GM12878 (cell line): ENCODE measurements at regions not wholly inside any gene's neighbourhood (a gene's known extent, or its start where the extent isn't known, plus 50 kb on each side); places are given as distances from the start of the nearest gene placed in this dataset.

ENCODE experiments used
- ATAC-seq: fragments of 200-7000 bp; cut with Tn5 transposase; 3 replicates; pipeline ENCODE4 v1.9.1; 2020; ENCODE audit warnings: mild to moderate bottlenecking, moderate library complexity
- BruUV-seq: library from RNA; stranded (reverse); fragments of 400-500 nt; replicated peaks from 2 replicates; lab custom pipeline; 2021; lab: Mats Ljungman, UMichigan
- CTCF ChIA-PET: fragments of 300-600 bp; sonication (Branson Sonifier 250); formaldehyde crosslinking; extraction: SDS; loops from one replicate; lab custom pipeline; 2021; ENCODE audit warnings: inconsistent platforms; lab: Yijun Ruan, JAX
- POLR2A ChIA-PET: fragments of 350-600 bp; formaldehyde crosslinking; extraction: SDS; loops from one replicate; lab custom pipeline; 2021; ENCODE audit warnings: inconsistent platforms; lab: Charles Lee
- RAD21 ChIA-PET: fragments of 300-600 bp; sonication (Branson Sonifier 250); formaldehyde crosslinking; loops from one replicate; lab custom pipeline; 2023; ENCODE audit warnings: antibody characterized with exemption; ENCODE audit not compliant: unreplicated experiment; lab: Charles Lee
- SMC1A ChIA-PET: fragments of 300-600 bp; sonication (Branson Sonifier 250); formaldehyde crosslinking; loops from one replicate; lab custom pipeline; 2023; ENCODE audit not compliant: unreplicated experiment, uncharacterized antibody; lab: Charles Lee
- DNase-seq: peaks from one replicate; pipeline ENCODE4 v3.0.0-alpha.2; 2011; ENCODE audit warnings: low read depth, low spot score
- FAIRE-seq: peaks from 3 replicates; lab custom pipeline; 2011; peaks lifted over from hg19 to GRCh38; lab: Jason Lieb, UNC
- H2AFZ ChIP-seq: 2 replicates; pipeline ENCODE4 v1.6.0; 2011; ENCODE audit warnings: low read depth, low read length, control low read depth; ENCODE audit not compliant: control insufficient read depth
- H3K27ac ChIP-seq: 2 replicates; pipeline ENCODE4 v1.5.1; 2011; ENCODE audit warnings: control low read depth; ENCODE audit not compliant: control insufficient read depth, insufficient read depth
- H3K27me3 ChIP-seq, 2 experiments: replicated peaks in 1 of 2; 2 replicates each; pipeline versions ENCODE4 v1.6.0 to v1.6.1; 2011; ENCODE audit warnings: low read length in 1 of 2; ENCODE audit not compliant: control insufficient read depth in 2 of 2, insufficient read depth in 2 of 2
- H3K36me3 ChIP-seq, 2 experiments: 2 replicates each; pipeline ENCODE4 v1.5.1; 2011; ENCODE audit warnings: low read length in 1 of 2; ENCODE audit not compliant: control insufficient read depth in 2 of 2, insufficient read depth in 2 of 2
- H3K4me1 ChIP-seq: 2 replicates; pipeline ENCODE4 v1.6.1; 2011; ENCODE audit warnings: mild to moderate bottlenecking, low read length, moderate library complexity, mixed read lengths; ENCODE audit not compliant: control insufficient read depth, insufficient read depth
- H3K4me2 ChIP-seq: 2 replicates; pipeline ENCODE4 v1.6.0; 2011; ENCODE audit warnings: control low read depth; ENCODE audit not compliant: control insufficient read depth, insufficient read depth
- H3K4me3 ChIP-seq: fragments of 200-600 bp; sonication (generic); 2 replicates; pipeline ENCODE4 v1.5.1; 2016
- H3K79me2 ChIP-seq: 2 replicates; pipeline ENCODE4 v1.6.0; 2011; ENCODE audit warnings: low read length; ENCODE audit not compliant: control insufficient read depth, insufficient read depth
- H3K9ac ChIP-seq: 2 replicates; pipeline ENCODE4 v1.8.0; 2011; ENCODE audit warnings: low read length, control low read depth, mixed read lengths; ENCODE audit not compliant: control insufficient read depth, insufficient read depth
- H3K9me3 ChIP-seq: replicated peaks from 3 replicates; pipeline ENCODE4 v1.5.1; 2011; ENCODE audit warnings: mild to moderate bottlenecking, low read length; ENCODE audit not compliant: control insufficient read depth, insufficient read depth
- H4K20me1 ChIP-seq: 2 replicates; pipeline ENCODE4 v1.6.0; 2011; ENCODE audit not compliant: control insufficient read depth, insufficient read depth
- CBX5 ChIP-seq: sonication (generic); IDR thresholded peaks from 2 replicates; pipeline ENCODE4 v1.6.1; 2016; ENCODE audit warnings: low read depth, moderate library complexity, mild to moderate bottlenecking, inconsistent platforms
- CEBPZ ChIP-seq: fragments of 150-350 bp; IDR thresholded peaks from 2 replicates; pipeline ENCODE4 v1.6.1; 2016; ENCODE audit warnings: low read depth, low read length
- PAX5 ChIP-seq: IDR thresholded peaks from 2 replicates; pipeline ENCODE4 v1.6.1; 2011; ENCODE audit warnings: low read depth, low read length, borderline replicate concordance
- RCOR1 ChIP-seq: conservative IDR thresholded peaks from 2 replicates; pipeline ENCODE4 v1.6.1; 2012; ENCODE audit warnings: low read depth, low read length, improper control_type of control experiment
- RUNX3 ChIP-seq: IDR thresholded peaks from 2 replicates; pipeline ENCODE4 v1.6.1; 2012; ENCODE audit warnings: low read length, inconsistent platforms
- SMAD5 ChIP-seq: IDR thresholded peaks from 2 replicates; pipeline ENCODE4 v1.6.1; 2016; ENCODE audit warnings: antibody characterized with exemption, low read depth
- TARDBP ChIP-seq: IDR thresholded peaks from 2 replicates; pipeline ENCODE4 v1.6.1; 2016; ENCODE audit warnings: borderline replicate concordance
- ZZZ3 ChIP-seq: IDR thresholded peaks from 2 replicates; pipeline ENCODE4 v1.6.1; 2011; ENCODE audit warnings: low read depth; ENCODE audit not compliant: control insufficient read depth, insufficient read length
- WGBS: methylation state at CpG from one replicate; pipeline ENCODE4 v1.1.6; 2016; ENCODE audit warnings: low lambda C conversion rate; ENCODE audit not compliant: insufficient replicate concordance, insufficient coverage; ENCODE audit errors: missing lambda C conversion rate; 5-methylcytosine and 5-hydroxymethylcytosine counted together
- in situ Hi-C: fragments of 300-500 bp; cut with MboI; formaldehyde crosslinking; loops from 9 replicates; pipeline ENCODE4 v1.14.3; 2018; ENCODE audit warnings: mixed read lengths
- intact Hi-C: fragments of 100-400 bp; cut with micrococcal nuclease; formaldehyde crosslinking; loops from one replicate; pipeline ENCODE4 v1.14.2; 2022; ENCODE audit not compliant: unreplicated experiment
- TF ChIP-seq, protein P1 (sequence below): fragments of 150-350 bp; IDR thresholded peaks from 2 replicates; pipeline ENCODE4 v1.6.1; 2014; ENCODE audit warnings: mild to moderate bottlenecking, low read depth, low read length
- TF ChIP-seq, protein P2 (sequence below): IDR thresholded peaks from 2 replicates; pipeline ENCODE4 v1.6.1; 2012; ENCODE audit warnings: low read length, inconsistent platforms

DNA sequence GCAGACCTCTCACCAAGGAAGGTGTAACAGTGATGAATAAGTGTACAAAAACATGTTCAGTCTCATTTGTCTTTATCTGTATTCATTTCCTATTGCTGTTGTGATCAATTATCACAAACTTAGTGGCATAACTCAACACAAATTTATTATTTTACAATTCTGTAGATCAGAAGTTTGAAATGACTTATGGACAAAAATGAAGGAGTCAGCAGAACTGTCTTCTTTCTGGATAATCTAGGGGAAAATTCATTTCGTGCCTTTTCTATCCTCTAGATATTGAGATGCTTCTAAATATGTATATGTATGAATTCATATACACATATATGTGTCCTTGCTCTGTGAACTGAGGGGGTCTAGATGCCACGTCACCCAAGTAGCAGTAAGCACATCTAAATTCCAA is 663.1 kb upstream of the MARCKS start:
- CTCF ChIA-PET: no interaction called here
- H3K27ac ChIP-seq: no peak overlapping the region
- H3K79me2 ChIP-seq: no peaks in the 10 kb centered on the region
- no peaks in the 10 kb centered on the region for H3K36me3 ChIP-seq
- no peak overlapping the region for H2AFZ ChIP-seq
- H3K4me3 ChIP-seq: no peak overlapping the region
- ATAC-seq (no peak), DNase-seq (no peak), FAIRE-seq (no peak)
- no peaks in the 10 kb centered on the region for H3K9me3 ChIP-seq
- SMC1A ChIA-PET: no interaction called here
- no peak overlapping the region for H3K9ac ChIP-seq
- in situ Hi-C loops (loop anchor here (10.0 kb wide), 1 partner anchor 691 kb away; no protein-coding TSS in a partner anchor), intact Hi-C loops (no loop called here)
- POLR2A ChIA-PET: no interaction called here
- H4K20me1 ChIP-seq: no peaks in the 10 kb centered on the region
- H3K4me2 ChIP-seq: no peak overlapping the region
- RAD21 ChIA-PET: no interaction called here
- H3K27me3 ChIP-seq: no peaks in the 10 kb centered on the region; a peak in 1 of 4 replicates
- no peak for TF ChIP-seq ZZZ3
- TF ChIP-seq, protein P1, sequence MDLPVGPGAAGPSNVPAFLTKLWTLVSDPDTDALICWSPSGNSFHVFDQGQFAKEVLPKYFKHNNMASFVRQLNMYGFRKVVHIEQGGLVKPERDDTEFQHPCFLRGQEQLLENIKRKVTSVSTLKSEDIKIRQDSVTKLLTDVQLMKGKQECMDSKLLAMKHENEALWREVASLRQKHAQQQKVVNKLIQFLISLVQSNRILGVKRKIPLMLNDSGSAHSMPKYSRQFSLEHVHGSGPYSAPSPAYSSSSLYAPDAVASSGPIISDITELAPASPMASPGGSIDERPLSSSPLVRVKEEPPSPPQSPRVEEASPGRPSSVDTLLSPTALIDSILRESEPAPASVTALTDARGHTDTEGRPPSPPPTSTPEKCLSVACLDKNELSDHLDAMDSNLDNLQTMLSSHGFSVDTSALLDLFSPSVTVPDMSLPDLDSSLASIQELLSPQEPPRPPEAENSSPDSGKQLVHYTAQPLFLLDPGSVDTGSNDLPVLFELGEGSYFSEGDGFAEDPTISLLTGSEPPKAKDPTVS: no peak
- WGBS: 2% methylated on average over 2 of the region's 2 CpGs
- no peaks in the 10 kb centered on the region for H3K4me1 ChIP-seq
- no TSS peak for BruUV-seq

- no peaks in the 10 kb centered on the region for H3K27me3 ChIP-seq
- intact Hi-C loops: loop anchor here (10.0 kb wide), 1 partner anchor 672 kb away; no protein-coding TSS in a partner anchor
- DNase-seq: no peak
- H3K4me3 ChIP-seq: no peak overlapping the region
- H3K9me3 ChIP-seq: no peaks in the 10 kb centered on the region
- no peak overlapping the region for H2AFZ ChIP-seq
- H3K27ac ChIP-seq: no peak overlapping the region
- ChIA-PET CTCF (interaction anchor here (1.5 kb wide), 1 partner anchor 711 kb away, joined by 3 read pairs; no protein-coding TSS in a partner anchor), POLR2A (interaction anchor here (0.7 kb wide), 1 partner anchor 826 kb away, joined by 5 read pairs; no protein-coding TSS in a partner anchor), RAD21 (no interaction called here), SMC1A (interaction anchor here (0.6 to 1.4 kb wide), 4 partner anchors 22 to 515 kb away, joined by 3 to 4 read pairs (median 3); no protein-coding TSS in a partner anchor)
- no peaks in the 10 kb centered on the region for H3K79me2 ChIP-seq
- 32% methylated on average over 4 of the region's 4 CpGs for WGBS
- no TSS peak for BruUV-seq
- no peaks in the 10 kb centered on the region for H3K4me1 ChIP-seq
- H4K20me1 ChIP-seq: no peaks in the 10 kb centered on the region
- no peak for ATAC-seq
- H3K36me3 ChIP-seq: no peaks in the 10 kb centered on the region
- H3K9ac ChIP-seq: no peak overlapping the region
- no peak overlapping the region for H3K4me2 ChIP-seq
- no peak for FAIRE-seq
- in situ Hi-C loops: no loop called here
- TF ChIP-seq CEBPZ (no peak), RUNX3 (no peak), PAX5 (no peak), RCOR1 (no peak), TARDBP (no peak), CBX5 (no peak), SMAD5 (no peak)
- TF ChIP-seq, protein P2, sequence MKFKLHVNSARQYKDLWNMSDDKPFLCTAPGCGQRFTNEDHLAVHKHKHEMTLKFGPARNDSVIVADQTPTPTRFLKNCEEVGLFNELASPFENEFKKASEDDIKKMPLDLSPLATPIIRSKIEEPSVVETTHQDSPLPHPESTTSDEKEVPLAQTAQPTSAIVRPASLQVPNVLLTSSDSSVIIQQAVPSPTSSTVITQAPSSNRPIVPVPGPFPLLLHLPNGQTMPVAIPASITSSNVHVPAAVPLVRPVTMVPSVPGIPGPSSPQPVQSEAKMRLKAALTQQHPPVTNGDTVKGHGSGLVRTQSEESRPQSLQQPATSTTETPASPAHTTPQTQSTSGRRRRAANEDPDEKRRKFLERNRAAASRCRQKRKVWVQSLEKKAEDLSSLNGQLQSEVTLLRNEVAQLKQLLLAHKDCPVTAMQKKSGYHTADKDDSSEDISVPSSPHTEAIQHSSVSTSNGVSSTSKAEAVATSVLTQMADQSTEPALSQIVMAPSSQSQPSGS: no peak
Measured at GRCh38 chr6:113202852-113203714, 654.1 kb upstream of the MARCKS start.
